Cardiac fibroblast (primary cell): ENCODE measurements at regions not wholly inside any gene's neighbourhood (a gene's known extent, or its start where the extent isn't known, plus 50 kb on each side); places are given as distances from the start of the nearest gene placed in this dataset.

Experiments used
- DNase-seq, 2 donors: peaks; one replicate each; pipeline versions ENCODE4 v3.0.0 to v3.0.0-alpha.2; 2010; ENCODE audit warnings: low read depth in 2 of 2
- H3K4me3 ChIP-seq, 2 donors: replicated peaks in 1 of 2; 1 replicate in 1 of 2; 2 replicates in 1 of 2; pipeline ENCODE4 v1.5.1; 2011; ENCODE audit warnings: low read depth in 2 of 2, low read length in 2 of 2, mild to moderate bottlenecking in 2 of 2, moderate library complexity in 1 of 2
- CTCF ChIP-seq: IDR thresholded peaks from one replicate; pipeline ENCODE4 v1.5.1; 2011; ENCODE audit warnings: low read depth, mild to moderate bottlenecking, low read length, inconsistent platforms

- H3K4me3 ChIP-seq = peak overlapping the region; percentile 18 to 32
- peak; percentile 67 to 69 for DNase-seq
- TF ChIP-seq CTCF = no peak
Observed at GRCh38 chr13:80083081-80083852, 257.7 kb downstream of the SPRY2 start.

- no peak overlapping the region for H3K4me3 ChIP-seq
- TF ChIP-seq CTCF = no peak
- peak; percentile 41 to 84 for DNase-seq
Observed at GRCh38 chr13:80082396-80083080, 258.4 kb downstream of the SPRY2 start.

- no peak overlapping the region for H3K4me3 ChIP-seq
- no peak for DNase-seq
- TF ChIP-seq CTCF = no peak
Observed at GRCh38 chr13:80074811-80075210, 266.1 kb downstream of the SPRY2 start.

GRCh38 chr13:80074143-80074752, 266.7 kb downstream of the SPRY2 start:
- no peak overlapping the region for H3K4me3 ChIP-seq
- no peak for TF ChIP-seq CTCF
- no peak for DNase-seq

GRCh38 chr13:80072231-80072630, 268.7 kb downstream of the SPRY2 start:
- no peak overlapping the region for H3K4me3 ChIP-seq
- DNase-seq = no peak
- no peak for TF ChIP-seq CTCF

GRCh38 chr13:80070024-80070703, 270.8 kb downstream of the SPRY2 start:
- no peak for TF ChIP-seq CTCF
- H3K4me3 ChIP-seq = no peak overlapping the region
- DNase-seq = no peak
